ENCODE measurements at regions not wholly inside any gene's neighbourhood (a gene's known extent, or its start where the extent isn't known, plus 50 kb on each side); places are given as distances from the start of the nearest gene placed in this dataset.

GRCh38 chr7:51592842-51593599, 276.4 kb upstream of the COBL start:
- TF ChIP-seq EP300 (IDR thresholded peaks at IDR 0.05) (no peak), CTCF (IDR thresholded peaks at IDR 0.05) (no peak), POLR2A (IDR thresholded peaks at IDR 0.05) (no peak)
